Spleen (tissue), 11 donors: ENCODE measurements at regions not wholly inside any gene's neighbourhood (a gene's known extent, or its start where the extent isn't known, plus 50 kb on each side); places are given as distances from the start of the nearest gene placed in this dataset.

Source experiments
- DNase-seq: peaks from one replicate; pipeline ENCODE4 v3.0.0-alpha.2; 2020
- H3K27ac ChIP-seq, 8 donors: fragments of 200-600 bp; sonication (generic) in 7 of 8; 1 replicate in 4 of 8; 2 replicates in 4 of 8; pipeline versions ENCODE4 v1.5.0 to v1.8.0; 2016 to 2021; ENCODE audit warnings: inconsistent platforms in 4 of 8, mild to moderate bottlenecking in 4 of 8, moderate library complexity in 1 of 8
- H3K27me3 ChIP-seq, 7 donors: fragments of 200-600 bp; sonication (generic) in 6 of 7; replicated peaks in 1 of 7; 1 replicate in 4 of 7; 2 replicates in 3 of 7; pipeline versions ENCODE4 v1.5.0 to v1.8.0; 2016 to 2021; ENCODE audit warnings: inconsistent platforms in 3 of 7, mild to moderate bottlenecking in 1 of 7
- H3K36me3 ChIP-seq, 6 donors: fragments of 200-600 bp; sonication (generic) in 5 of 6; 1 replicate in 4 of 6; 2 replicates in 2 of 6; pipeline versions ENCODE4 v1.5.0 to v1.8.0; 2016 to 2021; ENCODE audit warnings: inconsistent platforms in 2 of 6
- H3K4me1 ChIP-seq, 6 donors: fragments of 200-600 bp; sonication (generic) in 5 of 6; 1 replicate in 3 of 6; 2 replicates in 3 of 6; pipeline versions ENCODE4 v1.5.0 to v1.8.0; 2016 to 2021; ENCODE audit warnings: inconsistent platforms in 3 of 6
- H3K4me3 ChIP-seq, 8 donors: fragments of 200-600 bp; sonication (generic) in 7 of 8; 1 replicate in 4 of 8; 2 replicates in 4 of 8; pipeline versions ENCODE4 v1.5.0 to v1.8.0; 2016 to 2021; ENCODE audit warnings: inconsistent platforms in 4 of 8, mild to moderate bottlenecking in 4 of 8, moderate library complexity in 2 of 8
- H3K9me3 ChIP-seq, 8 donors: fragments of 200-600 bp; sonication (generic) in 7 of 8; 1 replicate in 4 of 8; 2 replicates in 4 of 8; pipeline versions ENCODE4 v1.5.0 to v1.8.0; 2016 to 2021; ENCODE audit warnings: inconsistent platforms in 4 of 8
- POLR2A ChIP-seq, 3 donors: fragments of 450-650 bp; IDR thresholded peaks; one replicate each; pipeline ENCODE4 v1.5.1; 2017; ENCODE audit warnings: antibody characterized with exemption in 3 of 3, mild to moderate bottlenecking in 1 of 3
- POLR2AphosphoS5 ChIP-seq, 3 donors: sonication (generic); formaldehyde crosslinking; IDR thresholded peaks; one replicate each; pipeline ENCODE4 v1.5.1; 2017; ENCODE audit warnings: antibody characterized with exemption in 3 of 3
- WGBS, 5 donors: extraction: QIAGEN DNeasy Blood & Tissue Kit in 3 of 5; methylation state at CpG; one replicate each; pipeline versions ENCODE4 v1.1.5 to v1.1.7; 2013 to 2018; 5-methylcytosine and 5-hydroxymethylcytosine counted together
- intact Hi-C: fragments of 100-400 bp; cut with DNase I; formaldehyde crosslinking; loops from one replicate; pipeline ENCODE4 v1.15.0; 2023; ENCODE audit warnings: low total_unique reads
- TF ChIP-seq, protein P1 (sequence below), 11 experiments: fragments of 200-600 bp in 7 of 11; fragments of 450-650 bp in 4 of 11; sonication (generic) in 4 of 11; IDR thresholded peaks in 8 of 11; conservative IDR thresholded peaks in 3 of 11; 1 replicate in 7 of 11; 2 replicates in 4 of 11; pipeline versions ENCODE4 v1.4.0 to v1.8.0; 2016 to 2021; ENCODE audit warnings: antibody characterized with exemption in 11 of 11, inconsistent platforms in 4 of 11, mild to moderate bottlenecking in 1 of 11
- donor health status: healthy with polysubstance abuse.
- donor health status: DM: no; HTN: no; CAD: no; lungs with moderate emphysema.
- donor health status: DM: no; HTN: no; CAD: no.
- donor health status: Bipolar disorder and iron deficiency.
- donor health status: healthy.
- donor health status: DM: no; HTN: no; CAD: no.
- donor health status: DM: yes; HTN: yes; CAD: no.

DNA sequence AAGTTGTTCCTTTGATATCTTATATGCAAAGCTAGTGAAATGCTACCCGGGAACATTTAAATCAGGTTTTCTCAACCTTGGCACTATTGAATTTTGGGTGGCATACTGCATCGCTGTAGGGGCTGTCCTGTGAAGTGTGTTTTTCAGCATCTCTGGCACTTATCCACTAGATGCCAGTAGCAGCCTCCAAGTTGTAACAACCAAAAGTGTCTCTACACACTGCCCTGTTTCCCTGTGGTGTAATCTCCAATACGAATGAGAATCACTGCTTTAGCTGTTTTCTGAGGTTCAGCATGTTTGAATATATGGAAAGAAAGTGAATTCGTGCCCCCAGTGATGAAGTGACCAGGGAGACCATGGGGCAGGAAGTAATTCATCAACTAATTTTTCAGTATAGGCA, 551.6 kb upstream of the PRKX start:
- TF ChIP-seq, protein P1, sequence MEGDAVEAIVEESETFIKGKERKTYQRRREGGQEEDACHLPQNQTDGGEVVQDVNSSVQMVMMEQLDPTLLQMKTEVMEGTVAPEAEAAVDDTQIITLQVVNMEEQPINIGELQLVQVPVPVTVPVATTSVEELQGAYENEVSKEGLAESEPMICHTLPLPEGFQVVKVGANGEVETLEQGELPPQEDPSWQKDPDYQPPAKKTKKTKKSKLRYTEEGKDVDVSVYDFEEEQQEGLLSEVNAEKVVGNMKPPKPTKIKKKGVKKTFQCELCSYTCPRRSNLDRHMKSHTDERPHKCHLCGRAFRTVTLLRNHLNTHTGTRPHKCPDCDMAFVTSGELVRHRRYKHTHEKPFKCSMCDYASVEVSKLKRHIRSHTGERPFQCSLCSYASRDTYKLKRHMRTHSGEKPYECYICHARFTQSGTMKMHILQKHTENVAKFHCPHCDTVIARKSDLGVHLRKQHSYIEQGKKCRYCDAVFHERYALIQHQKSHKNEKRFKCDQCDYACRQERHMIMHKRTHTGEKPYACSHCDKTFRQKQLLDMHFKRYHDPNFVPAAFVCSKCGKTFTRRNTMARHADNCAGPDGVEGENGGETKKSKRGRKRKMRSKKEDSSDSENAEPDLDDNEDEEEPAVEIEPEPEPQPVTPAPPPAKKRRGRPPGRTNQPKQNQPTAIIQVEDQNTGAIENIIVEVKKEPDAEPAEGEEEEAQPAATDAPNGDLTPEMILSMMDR (IDR thresholded peaks at IDR 0.05 in 8 of 11, conservative IDR thresholded peaks at IDR 0.05 in 3 of 11): no peak
- no peak for TF ChIP-seq POLR2AphosphoS5 (IDR thresholded peaks at IDR 0.05)
- TF ChIP-seq POLR2A (IDR thresholded peaks at IDR 0.05): no peak
- H3K27me3 ChIP-seq: no peaks in the 10 kb centered on the region
- H3K36me3 ChIP-seq: no peaks in the 10 kb centered on the region
- H3K4me1 ChIP-seq: no peaks in the 10 kb centered on the region
- H3K27ac ChIP-seq: no peak overlapping the region
- no peak for DNase-seq
- no peak overlapping the region for H3K4me3 ChIP-seq
- intact Hi-C loops: no loop called here
- H3K9me3 ChIP-seq: no peaks in the 10 kb centered on the region
- 68 to 79% (median 74%) methylated on average over 4 of the region's 4 CpGs for WGBS, 5 donors

DNA sequence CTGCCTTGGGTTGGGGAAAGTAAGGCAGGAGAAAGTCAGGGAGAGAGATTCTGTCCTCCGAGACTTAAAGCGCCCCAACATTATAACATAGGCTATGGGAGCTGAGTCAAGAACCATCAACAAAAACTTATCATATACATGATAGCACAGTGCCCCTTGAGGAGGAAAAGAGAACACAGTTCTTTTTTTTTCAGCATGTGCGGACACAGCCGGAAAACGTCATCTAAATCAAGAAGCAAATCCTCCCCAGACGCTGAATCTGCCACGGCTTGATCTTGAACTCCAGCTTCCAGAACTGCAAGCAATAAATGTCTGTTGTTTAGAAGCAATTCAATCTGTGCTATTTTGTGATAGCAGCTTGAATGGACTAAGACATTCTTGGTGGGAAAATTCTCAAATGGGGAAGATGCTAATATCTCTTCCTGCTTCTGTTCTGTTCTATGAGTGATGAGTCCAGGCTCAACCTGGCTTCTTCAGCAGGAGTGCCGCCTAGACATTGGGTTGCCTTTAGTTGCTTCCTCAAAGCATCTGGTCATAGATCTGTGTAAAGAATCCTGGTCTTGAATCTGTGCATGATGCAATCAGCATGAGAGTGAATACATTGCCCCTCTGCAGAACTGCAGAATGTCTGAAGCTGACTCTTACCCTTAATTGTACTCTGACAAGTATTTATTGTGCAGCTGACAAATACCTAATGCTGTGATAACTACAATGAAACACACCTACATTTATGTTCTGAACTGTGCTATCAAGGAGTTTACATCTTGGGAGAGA, 549.8 kb upstream of the PRKX start:
- Histone ChIP-seq H3K4me1 (no peaks in the 10 kb centered on the region), H3K9me3 (no peaks in the 10 kb centered on the region), H3K36me3 (no peaks in the 10 kb centered on the region), H3K27ac (no peak overlapping the region), H3K4me3 (no peak overlapping the region), H3K27me3 (no peaks in the 10 kb centered on the region)
- TF ChIP-seq, protein P1 (IDR thresholded peaks at IDR 0.05 in 8 of 11, conservative IDR thresholded peaks at IDR 0.05 in 3 of 11): no peak
- TF ChIP-seq POLR2AphosphoS5 (IDR thresholded peaks at IDR 0.05): no peak
- TF ChIP-seq POLR2A (IDR thresholded peaks at IDR 0.05): no peak
- WGBS, 5 donors: 29 to 45% (median 36%) methylated on average over 7 to 8 of the region's 8 CpGs
- intact Hi-C loops: no loop called here
- no peak for DNase-seq

DNA sequence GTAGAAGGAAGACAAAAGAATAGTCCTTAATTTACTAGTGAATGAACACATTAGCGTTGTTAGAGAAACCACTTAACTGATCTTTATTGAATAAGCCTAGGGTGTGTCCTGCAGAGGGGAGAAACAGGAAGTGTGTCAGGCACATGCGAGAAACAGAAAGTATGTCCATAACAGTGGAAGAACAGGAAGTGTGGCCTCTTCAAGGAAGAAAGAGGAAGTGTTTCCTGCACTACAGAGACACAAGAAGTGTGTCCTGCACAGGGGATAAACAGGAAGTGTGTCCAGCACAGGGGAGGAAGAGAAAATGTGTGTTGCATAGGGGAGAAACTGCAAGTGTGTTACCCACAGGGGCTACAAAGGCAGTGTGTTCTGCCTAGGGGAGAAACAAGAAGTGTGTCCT, 539.6 kb upstream of the PRKX start:
- 8 to 12% (median 8%) methylated on average over 2 of the region's 2 CpGs for WGBS, 5 donors
- no peaks in the 10 kb centered on the region for H3K36me3 ChIP-seq
- H3K4me3 ChIP-seq: no peak overlapping the region

DNA sequence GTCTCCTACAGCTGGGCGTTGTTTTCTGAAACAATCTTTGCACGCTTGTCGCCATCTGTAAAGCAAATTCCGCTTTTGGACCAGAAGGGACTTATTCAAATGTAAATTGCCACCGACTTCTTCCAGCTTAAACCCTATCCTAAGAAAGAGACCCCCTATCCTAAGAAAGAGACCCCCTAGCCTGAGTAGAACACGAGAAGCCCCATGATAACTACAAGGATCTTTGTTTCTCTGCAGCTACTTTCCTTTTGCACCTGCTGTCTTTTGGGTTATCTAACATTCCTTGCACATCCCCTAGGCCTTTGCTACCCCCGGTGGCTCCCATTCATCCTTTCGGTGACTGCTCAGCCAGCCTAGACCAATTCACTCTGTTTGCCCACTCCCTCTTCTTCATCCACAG, 536.0 kb upstream of the PRKX start:
- H3K4me1 ChIP-seq: no peaks in the 10 kb centered on the region
- intact Hi-C loops: no loop called here
- H3K9me3 ChIP-seq: peaks cover 0 to 11% (median 0%) of the 10 kb centered on the region in 8 donors
- no peak for DNase-seq
- no peak for TF ChIP-seq POLR2AphosphoS5 (IDR thresholded peaks at IDR 0.05)
- TF ChIP-seq, protein P1 (IDR thresholded peaks at IDR 0.05 in 8 of 11, conservative IDR thresholded peaks at IDR 0.05 in 3 of 11): no peak
- TF ChIP-seq POLR2A (IDR thresholded peaks at IDR 0.05): no peak
- no peaks in the 10 kb centered on the region for H3K36me3 ChIP-seq
- WGBS, 5 donors: 59 to 89% (median 72%) methylated on average over 8 of the region's 8 CpGs
- no peak overlapping the region for H3K4me3 ChIP-seq
- no peaks in the 10 kb centered on the region for H3K27me3 ChIP-seq
- no peak overlapping the region for H3K27ac ChIP-seq

More for the DNA sequence above, 539.6 kb upstream of the PRKX start:
- Histone ChIP-seq H3K9me3 (peaks cover 0 to 4% (median 0%) of the 10 kb centered on the region in 8 donors), H3K4me1 (no peaks in the 10 kb centered on the region), H3K27me3 (no peaks in the 10 kb centered on the region), H3K27ac (no peak overlapping the region)
- TF ChIP-seq, protein P1 (IDR thresholded peaks at IDR 0.05 in 8 of 11, conservative IDR thresholded peaks at IDR 0.05 in 3 of 11): no peak
- TF ChIP-seq POLR2A (IDR thresholded peaks at IDR 0.05) (no peak), POLR2AphosphoS5 (IDR thresholded peaks at IDR 0.05) (no peak)
- DNase-seq: no peak
- intact Hi-C loops: no loop called here
